Prostate gland (tissue), 2 donors: ENCODE measurements at regions not wholly inside any gene's neighbourhood (a gene's known extent, or its start where the extent isn't known, plus 50 kb on each side); places are given as distances from the start of the nearest gene placed in this dataset.
A peak's percentile ranks its signal among the peaks of the same experiment; 100 is the strongest.

Source experiments
- DNase-seq: peaks from one replicate; pipeline ENCODE4 v3.0.0-alpha.2; 2019; ENCODE audit warnings: low spot score
- H3K27ac ChIP-seq, 2 donors: fragments of 200-600 bp; sonication (generic); 2 replicates each; pipeline ENCODE4 v1.5.1; 2017 to 2019
- H3K27me3 ChIP-seq: fragments of 200-600 bp; sonication (generic); replicated peaks from 2 replicates; pipeline ENCODE4 v1.5.1; 2019; ENCODE audit not compliant: insufficient read depth
- H3K36me3 ChIP-seq, 2 donors: fragments of 200-600 bp; sonication (generic); 1 replicate in 1 of 2; 2 replicates in 1 of 2; pipeline versions ENCODE4 v1.5.1 to v1.8.1; 2017 to 2019
- H3K4me1 ChIP-seq: fragments of 200-600 bp; sonication (generic); replicated peaks from 2 replicates; pipeline ENCODE4 v1.5.1; 2019
- H3K4me3 ChIP-seq, 2 donors: fragments of 200-600 bp; sonication (generic); 2 replicates each; pipeline ENCODE4 v1.5.1; 2017 to 2019
- H3K9me3 ChIP-seq: fragments of 200-600 bp; sonication (generic); 2 replicates; pipeline ENCODE4 v1.5.1; 2017
- CTCF ChIP-seq, 4 experiments: fragments of 200-600 bp in 2 of 4; fragments of 450-650 bp in 2 of 4; sonication (generic) in 2 of 4; IDR thresholded peaks; 1 replicate in 3 of 4; 2 replicates in 1 of 4; pipeline ENCODE4 v1.5.1; 2016 to 2019; ENCODE audit warnings: antibody characterized with exemption in 4 of 4, mild to moderate bottlenecking in 2 of 4, moderate library complexity in 2 of 4
- POLR2A ChIP-seq: fragments of 450-650 bp; IDR thresholded peaks from one replicate; pipeline ENCODE4 v1.6.1; 2016; ENCODE audit warnings: antibody characterized with exemption, mild to moderate bottlenecking
- POLR2AphosphoS5 ChIP-seq: sonication (generic); formaldehyde crosslinking; IDR thresholded peaks from one replicate; pipeline ENCODE4 v1.6.1; 2017; ENCODE audit warnings: antibody characterized with exemption
- WGBS: methylation state at CpG from one replicate; pipeline ENCODE4 v1.1.5; 2018; 5-methylcytosine and 5-hydroxymethylcytosine counted together
- intact Hi-C: fragments of 100-400 bp; cut with DNase I; formaldehyde crosslinking; loops from one replicate; pipeline ENCODE4 v1.14.2; 2022

- no peaks in the 10 kb centered on the region for H3K36me3 ChIP-seq
- no peaks in the 10 kb centered on the region for H3K27me3 ChIP-seq
- peak; percentile 28 for DNase-seq
- no peak overlapping the region for H3K4me3 ChIP-seq
- 48% methylated on average over 8 of the region's 8 CpGs for WGBS
- TF ChIP-seq POLR2A (no peak), CTCF (IDR thresholded peaks at IDR 0.05) (peak; percentile 14 to 75 (median 59)), POLR2AphosphoS5 (no peak)
- no peaks in the 10 kb centered on the region for H3K9me3 ChIP-seq
- H3K4me1 ChIP-seq = no peaks in the 10 kb centered on the region
- intact Hi-C loops = loop anchor here (2.0 kb wide), 1 partner anchor 80 kb away; no protein-coding TSS in a partner anchor
- no peak overlapping the region for H3K27ac ChIP-seq
Observed at GRCh38 chr1:119286587-119287181, 81.9 kb upstream of the HAO2 start.

- Histone ChIP-seq H3K9me3 (no peaks in the 10 kb centered on the region), H3K4me1 (no peaks in the 10 kb centered on the region), H3K27ac (no peak overlapping the region), H3K27me3 (no peaks in the 10 kb centered on the region), H3K4me3 (no peak overlapping the region), H3K36me3 (no peaks in the 10 kb centered on the region)
- intact Hi-C loops = no loop called here
- DNase-seq = no peak
- 83% methylated on average over 3 of the region's 3 CpGs for WGBS
- TF ChIP-seq CTCF (IDR thresholded peaks at IDR 0.05) (no peak), POLR2AphosphoS5 (no peak), POLR2A (no peak)
Observed at GRCh38 chr1:119288751-119289150, 79.8 kb upstream of the HAO2 start.

- 90% methylated on average over 4 of the region's 4 CpGs for WGBS
- Histone ChIP-seq H3K9me3 (no peaks in the 10 kb centered on the region), H3K4me3 (no peak overlapping the region), H3K27me3 (no peaks in the 10 kb centered on the region), H3K4me1 (no peaks in the 10 kb centered on the region), H3K27ac (no peak overlapping the region), H3K36me3 (no peaks in the 10 kb centered on the region)
- TF ChIP-seq CTCF (IDR thresholded peaks at IDR 0.05) (no peak), POLR2AphosphoS5 (no peak), POLR2A (no peak)
- intact Hi-C loops = no loop called here
- DNase-seq = no peak
Observed at GRCh38 chr1:119290297-119290696, 78.3 kb upstream of the HAO2 start.

- TF ChIP-seq POLR2A = no peak
- TF ChIP-seq CTCF (IDR thresholded peaks at IDR 0.05) = no peak
- TF ChIP-seq POLR2AphosphoS5 = no peak
- Histone ChIP-seq H3K36me3 (no peaks in the 10 kb centered on the region), H3K27me3 (no peaks in the 10 kb centered on the region), H3K4me3 (no peak overlapping the region), H3K27ac (no peak overlapping the region), H3K9me3 (no peaks in the 10 kb centered on the region), H3K4me1 (no peaks in the 10 kb centered on the region)
- intact Hi-C loops = no loop called here
- no peak for DNase-seq
- WGBS = 77% methylated on average over 2 of the region's 2 CpGs
Observed at GRCh38 chr1:119291611-119292206, 76.9 kb upstream of the HAO2 start.

- DNase-seq = no peak
- no peak overlapping the region for H3K4me3 ChIP-seq
- intact Hi-C loops = no loop called here
- no peaks in the 10 kb centered on the region for H3K36me3 ChIP-seq
- H3K27ac ChIP-seq = no peak overlapping the region
- H3K4me1 ChIP-seq = no peaks in the 10 kb centered on the region
- 80% methylated on average over 3 of the region's 3 CpGs for WGBS
- H3K9me3 ChIP-seq = no peaks in the 10 kb centered on the region
- H3K27me3 ChIP-seq = no peaks in the 10 kb centered on the region
- TF ChIP-seq POLR2A (no peak), CTCF (IDR thresholded peaks at IDR 0.05) (no peak), POLR2AphosphoS5 (no peak)
Observed at GRCh38 chr1:119293797-119294196, 74.8 kb upstream of the HAO2 start.
